Activated CD8-positive, alpha-beta memory T cell treated with anti-CD3 and anti-CD28 coated beads for 36 hours (primary cell): ENCODE measurements at regions not wholly inside any gene's neighbourhood (a gene's known extent, or its start where the extent isn't known, plus 50 kb on each side); places are given as distances from the start of the nearest gene placed in this dataset.
"Not testable (repeated sequence)": the region's sequence is repeated elsewhere in the genome, so short reads cannot be mapped to it uniquely, and the experiment has no call there.

ENCODE experiments used
- CTCF ChIA-PET: fragments of 350-600 bp; sonication (Branson Sonifier 250); formaldehyde crosslinking; loops from one replicate; lab custom pipeline; 2021; ENCODE audit warnings: antibody characterized with exemption; lab: Charles Lee
- POLR2A ChIA-PET: fragments of 350-600 bp; sonication (Branson Sonifier 250); formaldehyde crosslinking; loops from one replicate; lab custom pipeline; 2021; ENCODE audit warnings: antibody characterized with exemption; lab: Charles Lee

- POLR2A ChIA-PET = no interaction called here
Observed at GRCh38 chr3:22361521-22361920, 610.5 kb upstream of the ZNF385D start.

GRCh38 chr3:22364851-22365250 lies 613.8 kb upstream of the ZNF385D start:
- ChIA-PET CTCF (no interaction called here), POLR2A (no interaction called here)

More at GRCh38 chr3:22361521-22361920, 610.5 kb upstream of the ZNF385D start:
- CTCF ChIA-PET = no interaction called here

- ChIA-PET POLR2A (no interaction called here), CTCF (no interaction called here)
Observed at GRCh38 chr3:22366781-22367180, 615.8 kb upstream of the ZNF385D start.

GRCh38 chr3:22371036-22371435 lies 620.0 kb upstream of the ZNF385D start:
- POLR2A ChIA-PET = no interaction called here
- CTCF ChIA-PET = no interaction called here

- POLR2A ChIA-PET = no interaction called here
- CTCF ChIA-PET = no interaction called here
Observed at GRCh38 chr3:22371607-22372291, 620.7 kb upstream of the ZNF385D start.

GRCh38 chr3:22372292-22373062 lies 621.5 kb upstream of the ZNF385D start:
- ChIA-PET CTCF (no interaction called here), POLR2A (no interaction called here)

GRCh38 chr3:22373182-22373581 lies 622.2 kb upstream of the ZNF385D start:
- POLR2A ChIA-PET = no interaction called here
- CTCF ChIA-PET = no interaction called here

GRCh38 chr3:22373827-22374226 lies 622.8 kb upstream of the ZNF385D start:
- POLR2A ChIA-PET = no interaction called here

GRCh38 chr3:22377421-22377820 lies 626.4 kb upstream of the ZNF385D start:
- POLR2A ChIA-PET = no interaction called here
- CTCF ChIA-PET = no interaction called here

More at GRCh38 chr3:22373827-22374226, 622.8 kb upstream of the ZNF385D start:
- CTCF ChIA-PET = no interaction called here

- CTCF ChIA-PET = no interaction called here
Observed at GRCh38 chr3:22378869-22379268, 627.9 kb upstream of the ZNF385D start.

GRCh38 chr3:22380253-22380652 lies 629.2 kb upstream of the ZNF385D start:
- ChIA-PET POLR2A (no interaction called here), CTCF (no interaction called here)

More at GRCh38 chr3:22378869-22379268, 627.9 kb upstream of the ZNF385D start:
- POLR2A ChIA-PET = no interaction called here

- CTCF ChIA-PET = not testable (repeated sequence)
Observed at GRCh38 chr3:22381564-22381963, 630.6 kb upstream of the ZNF385D start.

GRCh38 chr3:22383285-22383684 lies 632.3 kb upstream of the ZNF385D start:
- POLR2A ChIA-PET = no interaction called here
- CTCF ChIA-PET = no interaction called here

More at GRCh38 chr3:22381564-22381963, 630.6 kb upstream of the ZNF385D start:
- POLR2A ChIA-PET = not testable (repeated sequence)

GRCh38 chr3:22386107-22386506 lies 635.1 kb upstream of the ZNF385D start:
- POLR2A ChIA-PET = no interaction called here
- CTCF ChIA-PET = no interaction called here

- ChIA-PET CTCF (no interaction called here), POLR2A (no interaction called here)
Observed at GRCh38 chr3:22392286-22392685, 641.3 kb upstream of the ZNF385D start.

- CTCF ChIA-PET = no interaction called here
- POLR2A ChIA-PET = no interaction called here
Observed at GRCh38 chr3:22392859-22393258, 641.8 kb upstream of the ZNF385D start.

GRCh38 chr3:22399566-22399965 lies 648.6 kb upstream of the ZNF385D start:
- ChIA-PET POLR2A (no interaction called here), CTCF (no interaction called here)

GRCh38 chr3:22401499-22401898 lies 650.5 kb upstream of the ZNF385D start:
- ChIA-PET CTCF (no interaction called here), POLR2A (no interaction called here)

- POLR2A ChIA-PET = no interaction called here
- CTCF ChIA-PET = no interaction called here
Observed at GRCh38 chr3:22414239-22414638, 663.2 kb upstream of the ZNF385D start.

- POLR2A ChIA-PET, CTCF ChIA-PET: not testable (repeated sequence)
Observed at GRCh38 chr3:22416838-22417446, 665.9 kb upstream of the ZNF385D start.

- ChIA-PET CTCF (no interaction called here), POLR2A (no interaction called here)
Observed at GRCh38 chr3:22419261-22419660, 668.3 kb upstream of the ZNF385D start.
